NOMO-1 (cell line): ENCODE measurements at regions not wholly inside any gene's neighbourhood (a gene's known extent, or its start where the extent isn't known, plus 50 kb on each side); places are given as distances from the start of the nearest gene placed in this dataset.

Source experiments
- DNase-seq, 2 experiments: peaks; one replicate each; lab custom pipeline; 2025; ENCODE audit not compliant: unreplicated experiment in 2 of 2; lab: John Stamatoyannopoulos, UW

DNA sequence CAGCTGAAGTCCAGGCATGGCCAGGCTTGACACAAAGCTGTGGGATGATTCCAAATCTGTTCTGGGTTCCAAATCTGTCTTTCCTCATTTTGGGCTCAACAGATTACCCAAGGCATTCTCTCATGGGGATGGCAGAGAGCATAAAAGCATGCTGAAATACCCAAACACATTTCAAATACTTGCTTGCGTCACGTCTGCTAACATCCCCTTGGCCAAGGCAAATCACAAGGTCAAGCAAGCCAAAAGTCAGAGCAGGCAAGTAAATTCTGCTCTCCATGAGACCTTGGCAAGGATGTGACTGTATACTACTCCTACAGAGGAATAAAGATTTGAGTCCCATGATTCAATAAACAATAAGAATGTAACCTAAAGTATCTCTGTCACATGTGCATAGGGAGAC is 306.7 kb downstream of the EPB41L4A start:
- no peak for DNase-seq

- DNase-seq: peak; percentile 92 to 95
Measured at GRCh38 chr5:112109331-112110007, 309.6 kb downstream of the EPB41L4A start.

- DNase-seq: peak in 1 of 2 experiments; percentile 43
Measured at GRCh38 chr5:112106878-112107277, 312.2 kb downstream of the EPB41L4A start.

GRCh38 chr5:112097768-112098167 is 321.3 kb downstream of the EPB41L4A start:
- DNase-seq: no peak

- no peak for DNase-seq
Measured at GRCh38 chr5:112087222-112087621, 330.2 kb upstream of the NREP start.

DNA sequence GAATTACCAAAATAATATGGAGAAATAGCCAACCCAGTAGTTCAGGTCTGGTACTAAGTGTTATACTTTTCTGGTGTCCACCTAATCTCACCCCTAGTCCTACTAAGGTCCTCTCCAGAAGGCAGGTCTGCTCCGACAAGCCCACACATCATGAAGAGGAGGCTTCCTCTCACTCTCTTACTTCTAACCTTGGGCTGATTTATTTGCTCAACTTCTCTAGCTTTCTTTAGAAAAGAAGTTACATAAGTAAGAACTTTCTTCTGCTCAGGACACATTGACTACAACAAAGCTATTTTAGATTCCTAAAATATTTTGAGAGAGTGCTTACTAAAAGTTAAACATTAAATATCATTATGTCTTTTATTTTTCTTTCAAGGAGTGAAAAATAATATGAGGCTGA is 329.7 kb upstream of the NREP start:
- DNase-seq: no peak

DNA sequence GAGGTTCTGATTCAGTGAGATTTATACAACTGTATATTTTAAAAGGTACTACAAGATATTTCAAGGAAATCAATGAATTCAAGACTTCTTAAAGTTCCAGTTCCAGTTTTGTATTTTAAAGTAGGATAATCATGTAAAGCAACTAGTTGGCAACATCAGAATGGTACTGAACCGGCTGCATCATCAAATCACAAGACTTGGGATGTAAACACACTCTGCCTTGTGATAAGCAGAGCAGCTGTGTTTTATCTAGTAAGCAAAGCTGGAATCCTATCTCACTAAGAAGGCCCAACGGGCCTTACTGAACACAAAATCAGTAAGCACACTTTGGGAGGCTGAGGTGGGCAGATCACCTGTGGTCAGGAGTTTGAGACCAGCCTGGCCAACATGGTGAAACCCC is 327.2 kb upstream of the NREP start:
- no peak for DNase-seq

GRCh38 chr5:112083623-112084022 is 326.6 kb upstream of the NREP start:
- DNase-seq: no peak

DNA sequence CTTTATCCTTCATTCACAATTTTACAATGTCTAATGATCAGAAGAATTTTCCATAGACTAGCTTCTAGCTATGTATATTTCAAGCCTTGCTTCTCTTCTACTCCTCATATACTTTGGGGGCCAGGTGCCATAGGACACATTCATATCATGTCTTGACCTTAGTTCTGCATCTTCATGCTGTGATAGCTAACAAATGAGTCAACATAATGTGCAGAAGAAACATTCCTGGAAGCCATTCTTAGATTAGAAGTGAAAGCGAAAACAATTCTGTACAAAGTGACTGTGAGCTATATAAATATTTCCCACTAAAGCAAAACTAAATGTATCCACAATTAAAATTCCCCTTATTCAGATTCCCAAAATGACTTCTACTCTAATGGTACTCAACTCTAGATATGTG is 320.2 kb upstream of the NREP start:
- no peak for DNase-seq

DNA sequence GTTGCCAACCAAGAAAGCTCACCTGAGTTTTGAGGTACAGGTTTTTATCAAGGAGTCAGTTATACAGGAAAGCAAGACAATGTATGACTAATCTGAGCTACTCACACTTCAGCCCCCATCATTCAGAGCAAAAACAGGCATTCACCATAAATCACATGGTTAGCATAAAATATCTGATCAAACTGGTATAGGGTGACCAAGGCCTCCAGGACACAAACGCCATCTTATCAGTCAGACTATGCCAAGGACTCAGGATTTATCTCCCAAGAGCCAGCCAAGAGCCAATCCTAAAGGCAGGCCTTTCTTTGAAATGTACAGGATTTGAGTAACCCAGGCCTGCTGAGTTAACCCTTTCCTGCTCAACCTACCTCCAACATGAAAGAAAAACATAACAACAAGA is 313.0 kb upstream of the NREP start:
- no peak for DNase-seq

DNA sequence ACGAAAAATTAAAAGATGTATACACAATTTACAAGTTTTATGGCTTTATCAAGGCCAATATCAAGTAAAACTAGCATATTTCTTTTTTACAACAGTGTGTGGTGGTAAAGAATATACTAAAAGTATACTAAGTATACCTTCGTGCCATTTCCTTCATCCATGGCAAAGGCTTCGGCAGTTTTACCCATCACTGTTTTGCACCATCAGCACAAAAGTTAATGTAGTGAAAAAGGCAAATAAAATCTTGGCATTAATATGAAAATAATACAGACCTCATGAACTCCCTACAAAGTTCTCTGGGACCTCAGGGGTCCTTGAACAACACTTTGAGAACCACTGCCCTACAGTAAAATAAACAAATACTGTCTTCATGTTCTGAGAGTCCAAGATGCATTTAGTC is 312.3 kb upstream of the NREP start:
- DNase-seq: no peak

- peak; percentile 24 to 88 for DNase-seq
Measured at GRCh38 chr5:112068593-112068992, 311.6 kb upstream of the NREP start.

GRCh38 chr5:112065781-112066180 is 308.8 kb upstream of the NREP start:
- DNase-seq: no peak

DNA sequence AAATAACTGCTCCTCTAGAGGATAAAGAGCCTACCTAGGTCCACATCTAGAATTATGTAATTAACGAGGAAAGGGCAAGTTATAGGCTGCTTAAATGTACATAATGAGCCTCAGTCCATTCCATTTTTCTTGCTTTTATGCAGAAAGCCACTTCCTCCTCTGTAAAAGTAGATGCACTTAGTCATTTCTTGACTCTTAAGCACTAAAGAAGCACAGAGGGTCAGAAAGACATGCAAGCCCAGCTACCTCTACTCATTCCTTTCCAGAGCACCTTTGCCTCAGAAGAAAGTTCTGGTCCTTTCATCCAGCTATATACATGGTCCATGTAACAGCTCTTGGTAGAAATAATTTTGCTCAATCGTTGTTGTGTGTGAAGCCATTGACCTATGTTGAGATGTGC is 308.0 kb upstream of the NREP start:
- DNase-seq: peak in 1 of 2 experiments; percentile 50

GRCh38 chr5:112064271-112064701 is 307.3 kb upstream of the NREP start:
- no peak for DNase-seq

DNA sequence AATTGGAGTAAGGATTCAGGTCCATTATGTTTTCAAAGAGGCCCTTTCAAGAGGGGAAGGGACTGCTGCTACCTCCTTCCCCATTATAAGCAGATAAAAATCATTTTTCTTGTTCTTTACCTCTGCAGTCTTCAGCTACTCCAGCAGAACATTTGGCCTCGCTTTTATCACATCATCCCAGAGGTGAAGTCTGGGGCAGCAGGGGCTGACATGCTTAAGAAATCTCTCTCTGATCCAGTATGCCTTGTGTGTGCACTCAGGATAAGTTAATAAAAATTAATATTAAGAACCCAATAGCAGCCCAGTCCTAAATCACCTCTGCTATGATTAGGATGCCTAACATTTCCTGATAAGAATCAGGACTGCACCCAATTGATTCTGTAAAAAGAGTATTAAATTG is 306.9 kb upstream of the NREP start:
- no peak for DNase-seq

GRCh38 chr5:112063191-112063590 is 306.2 kb upstream of the NREP start:
- no peak for DNase-seq

GRCh38 chr5:112062181-112062580 is 305.2 kb upstream of the NREP start:
- DNase-seq: no peak

DNA sequence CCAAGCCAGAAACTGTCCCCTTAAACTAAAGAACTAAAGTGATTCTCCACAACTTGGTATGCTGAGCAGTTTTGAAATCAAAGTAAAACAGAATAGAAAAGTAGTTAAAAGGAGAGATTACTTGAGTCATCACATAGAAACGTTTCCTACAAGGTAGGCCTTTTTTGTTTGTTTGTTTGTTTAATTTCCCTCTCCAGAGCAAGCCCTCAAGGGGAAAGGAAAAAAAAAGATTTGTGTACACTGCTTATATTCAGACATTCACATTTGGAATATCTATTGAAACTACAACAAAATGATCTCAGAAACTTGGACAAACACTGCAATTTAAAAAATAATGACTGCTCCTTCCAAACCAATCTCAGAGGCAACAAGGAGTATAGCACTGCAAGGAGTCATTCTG is 304.7 kb upstream of the NREP start:
- DNase-seq: no peak

GRCh38 chr5:112059579-112060135 is 302.7 kb upstream of the NREP start:
- DNase-seq: no peak

- DNase-seq: no peak
Measured at GRCh38 chr5:112049738-112050137, 292.7 kb upstream of the NREP start.

GRCh38 chr5:112036206-112036605 is 279.2 kb upstream of the NREP start:
- DNase-seq: no peak
